HS-27A (cell line): ENCODE measurements at regions not wholly inside any gene's neighbourhood (a gene's known extent, or its start where the extent isn't known, plus 50 kb on each side); places are given as distances from the start of the nearest gene placed in this dataset.

Experiments used
- DNase-seq: peaks from one replicate; pipeline ENCODE4 v3.0.0-alpha.2; 2012; ENCODE audit warnings: low read depth, missing footprints

- no peak for DNase-seq
Observed at GRCh38 chr3:152218602-152219001, 50.1 kb upstream of the MBNL1 start.
